Left renal pelvis (tissue), 4 donors: ENCODE measurements at regions not wholly inside any gene's neighbourhood (a gene's known extent, or its start where the extent isn't known, plus 50 kb on each side); places are given as distances from the start of the nearest gene placed in this dataset.
A peak's percentile ranks its signal among the peaks of the same experiment; 100 is the strongest.

Experiments
- DNase-seq, 4 donors: peaks; one replicate each; pipeline ENCODE4 v3.0.0-alpha.2; 2013; ENCODE audit warnings: low read depth in 4 of 4, low spot score in 3 of 4

DNA sequence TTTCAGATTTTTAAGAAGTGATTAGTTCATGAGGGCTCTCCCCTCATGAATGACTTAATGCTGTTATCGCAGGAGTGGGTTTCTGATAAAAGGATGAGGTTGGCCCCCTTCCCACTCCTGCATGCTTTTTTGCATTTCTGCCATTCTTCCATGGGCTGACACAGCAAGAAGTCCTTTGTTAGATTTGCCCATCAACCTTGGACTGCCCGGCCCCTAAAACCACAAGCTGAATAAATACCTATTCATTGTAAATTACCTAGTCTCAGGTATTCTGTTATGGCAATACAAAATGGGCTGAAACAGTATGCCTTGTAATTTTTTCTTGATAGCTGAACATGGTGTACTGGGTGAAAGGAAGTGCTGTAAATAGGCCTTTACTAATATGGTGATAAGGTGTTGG is 72.7 kb upstream of the DPH5 start:
- no peak for DNase-seq

DNA sequence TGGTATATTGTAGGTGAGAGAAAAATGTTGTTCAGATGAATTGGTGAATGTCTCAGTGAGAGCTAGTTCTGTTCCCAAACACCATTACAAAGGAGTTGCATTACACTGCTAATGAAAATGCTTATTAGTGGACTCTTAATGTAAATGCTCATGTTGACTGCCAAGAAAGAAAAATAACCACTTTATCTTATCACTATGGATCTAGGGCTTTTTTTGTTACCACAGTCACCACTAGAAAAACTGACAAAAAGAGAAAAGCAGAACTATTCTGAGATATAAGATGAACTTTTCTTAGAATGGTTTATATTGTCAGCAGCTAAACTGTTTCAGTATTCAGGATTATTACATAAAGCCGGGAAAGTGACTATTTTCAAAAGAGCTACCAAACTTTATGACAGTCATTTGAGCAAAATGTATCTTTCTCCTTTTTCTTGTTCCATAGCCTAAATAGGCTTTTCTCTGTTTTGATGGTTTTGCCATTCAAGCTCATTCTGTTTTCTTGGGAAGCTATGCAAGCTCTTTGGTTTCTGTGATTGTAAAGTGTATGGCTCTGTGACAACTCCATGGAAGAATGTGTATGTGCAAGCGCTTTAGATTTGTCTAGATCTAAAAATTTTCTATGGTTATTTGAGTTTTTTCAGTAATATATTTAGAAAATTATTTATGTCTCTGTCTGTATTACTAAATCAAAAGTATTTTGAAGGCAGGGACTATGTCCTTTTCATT is 64.2 kb upstream of the DPH5 start:
- no peak for DNase-seq

DNA sequence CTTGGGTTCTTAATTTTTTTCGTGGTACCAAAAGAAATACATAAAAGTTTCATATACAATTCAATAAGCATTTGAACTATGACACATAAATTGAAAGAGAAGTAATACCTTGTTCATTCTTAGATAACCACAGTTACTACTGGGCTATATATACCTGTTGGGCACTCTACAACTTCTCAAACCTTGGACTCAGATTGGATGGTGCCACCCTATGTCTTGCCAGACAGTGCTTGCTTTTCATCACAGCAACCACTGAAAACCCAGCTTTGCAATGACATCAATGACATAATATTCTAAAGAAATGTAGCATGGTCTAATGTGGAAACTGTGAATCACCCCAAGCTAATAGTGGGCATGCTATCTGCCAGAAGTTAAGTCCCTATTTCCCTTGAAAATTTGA is 62.8 kb upstream of the DPH5 start:
- no peak for DNase-seq

DNA sequence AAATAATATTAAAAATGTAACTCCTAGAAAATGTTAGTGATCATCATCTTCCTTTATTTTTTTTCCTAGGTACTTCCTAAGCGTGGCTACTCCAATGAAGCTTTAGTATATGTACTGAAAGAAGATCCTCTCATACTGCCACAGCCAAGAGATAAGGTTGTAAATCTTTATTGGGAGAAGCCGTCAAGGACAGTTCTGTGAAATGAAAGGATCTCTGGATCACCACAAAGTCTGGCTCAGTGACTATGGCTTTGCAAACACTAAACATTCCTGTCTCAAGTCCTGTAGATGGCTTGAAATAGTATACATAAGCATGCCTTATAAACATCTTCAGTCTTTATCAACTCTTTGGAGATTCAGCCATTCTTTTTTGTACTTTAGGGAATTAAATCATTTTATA is 61.2 kb upstream of the DPH5 start:
- peak in 1 of 4 donors; percentile 11 for DNase-seq

DNA sequence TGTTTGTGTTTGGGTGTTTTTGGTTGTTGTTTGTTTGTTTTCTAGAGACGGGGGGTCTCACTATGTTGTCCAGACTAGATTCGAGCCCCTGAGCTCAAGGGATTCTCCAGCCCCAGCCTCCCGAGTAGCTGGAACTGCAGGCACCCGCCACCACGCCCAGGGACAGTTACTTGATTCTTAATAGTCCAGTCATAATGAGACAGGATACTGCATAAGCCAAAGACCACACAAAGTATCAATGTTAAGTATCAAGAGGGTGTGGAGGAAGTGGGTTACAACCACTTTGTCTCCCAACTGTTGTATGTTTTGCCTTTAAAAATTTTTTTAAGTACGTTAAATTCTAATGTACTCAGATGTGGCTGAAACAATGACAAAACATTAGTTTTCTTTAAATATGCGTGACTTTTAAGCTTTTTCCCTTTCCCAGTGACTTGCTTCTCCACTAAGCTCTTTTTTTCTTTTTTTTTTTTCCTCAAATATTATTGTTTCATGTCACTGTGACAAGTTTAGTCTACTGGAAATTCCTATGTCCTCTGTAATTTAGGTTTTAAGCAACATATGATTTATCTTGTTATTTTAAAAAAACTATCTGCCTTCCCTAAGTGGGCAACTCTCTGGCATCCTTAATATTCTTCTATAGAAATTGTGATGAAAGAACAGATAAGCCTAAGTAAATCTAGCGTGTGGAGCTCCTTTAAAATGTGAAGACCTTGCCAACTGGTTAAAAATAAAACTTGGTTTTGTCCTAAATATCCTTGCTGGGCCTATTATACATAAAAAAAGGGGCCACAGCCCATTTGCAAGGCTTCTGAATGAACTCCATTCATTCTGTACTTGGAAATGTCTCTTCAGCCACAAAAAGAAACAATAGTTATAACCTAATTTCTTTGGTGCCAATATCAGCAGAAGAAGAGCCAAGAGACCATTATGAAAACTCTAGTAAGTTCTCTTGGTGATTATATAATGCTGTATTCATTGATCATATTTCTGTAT is 56.2 kb upstream of the DPH5 start:
- DNase-seq: no peak

DNA sequence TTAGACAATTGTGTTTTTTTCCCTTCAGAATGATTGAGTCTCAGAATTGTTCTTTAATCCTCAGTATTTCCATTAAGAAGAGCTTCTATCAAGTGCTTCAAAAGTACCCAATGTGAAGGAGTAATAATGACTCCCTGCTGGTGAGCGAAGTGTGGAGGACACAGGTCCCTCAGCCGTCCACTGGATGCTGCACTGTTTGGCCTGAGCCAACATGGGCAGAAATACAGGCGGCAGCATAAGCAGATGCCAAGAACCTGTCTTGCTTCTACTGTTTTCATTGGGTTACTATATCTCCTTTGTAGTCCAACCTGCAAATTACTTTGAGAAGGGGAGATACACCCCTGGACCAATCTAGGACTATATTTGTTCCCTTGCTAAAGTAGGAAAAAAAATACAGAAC is 55.3 kb upstream of the DPH5 start:
- no peak for DNase-seq

DNA sequence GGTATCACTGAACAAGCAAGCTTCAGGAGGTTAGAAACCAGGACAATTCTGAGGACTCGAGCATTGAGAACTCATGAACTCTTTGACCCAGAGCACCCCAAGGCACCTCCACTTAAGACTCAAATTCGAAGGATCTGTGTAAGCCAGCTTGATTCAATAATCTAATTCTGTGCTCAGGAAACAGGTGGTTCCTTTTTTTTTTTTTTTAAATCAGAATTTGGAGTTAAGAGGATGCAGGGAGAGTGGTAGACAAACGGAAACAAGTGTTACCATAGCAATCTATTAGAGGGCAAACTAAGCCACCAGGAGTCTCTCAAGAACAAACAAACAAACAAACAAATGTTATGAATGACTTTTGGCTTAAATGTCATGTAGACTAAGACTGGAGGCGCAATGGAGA is 53.8 kb upstream of the DPH5 start:
- no peak for DNase-seq

DNA sequence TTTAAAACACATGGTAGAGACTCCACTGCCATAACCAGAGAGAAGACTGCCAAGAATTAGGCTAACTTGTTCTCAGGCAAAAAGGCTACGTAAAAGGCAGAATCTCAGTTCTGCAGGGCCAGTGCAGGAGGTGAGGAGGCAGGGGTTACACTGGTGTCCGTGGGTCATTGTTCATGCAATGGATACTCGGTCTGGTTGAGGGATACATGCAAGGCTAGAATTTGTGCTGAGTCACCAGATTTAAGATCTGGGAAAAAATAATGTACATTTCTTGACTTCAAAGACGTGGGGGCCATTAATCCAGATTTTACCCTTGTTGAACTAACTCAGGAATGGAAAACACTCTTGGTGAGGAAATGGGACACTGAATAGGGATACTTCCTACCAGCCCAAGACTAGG is 52.3 kb upstream of the DPH5 start:
- no peak for DNase-seq

DNA sequence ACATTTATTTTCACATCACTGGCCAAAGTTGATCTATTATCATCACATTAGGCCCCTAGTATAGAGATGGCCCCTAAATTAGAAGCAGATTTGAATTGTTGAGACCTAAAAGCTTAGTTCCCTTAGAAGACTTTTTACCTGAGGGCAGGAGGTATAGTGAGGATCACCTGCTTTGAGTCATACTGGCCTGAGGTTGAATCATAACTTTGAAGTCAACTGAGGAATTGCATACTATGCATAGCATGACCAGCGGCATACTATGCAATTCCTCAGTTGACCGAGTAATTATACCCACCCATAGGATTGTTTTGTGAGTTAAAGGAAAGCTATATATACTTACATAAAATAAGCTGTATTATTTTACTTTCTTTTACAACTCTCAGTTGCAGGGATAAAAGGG is 50.3 kb upstream of the DPH5 start:
- DNase-seq: no peak
